ENCODE measurements at regions not wholly inside any gene's neighbourhood (a gene's known extent, or its start where the extent isn't known, plus 50 kb on each side); places are given as distances from the start of the nearest gene placed in this dataset.
A peak's percentile ranks its signal among the peaks of the same experiment; 100 is the strongest.
"Not testable (repeated sequence)": the region's sequence is repeated elsewhere in the genome, so short reads cannot be mapped to it uniquely, and the experiment has no call there.

GRCh38 chr20:30286157-30286556, 971.3 kb upstream of the DEFB115 start:
- Histone ChIP-seq H3K27ac (peak overlapping the region in 1 of 4 donors; percentile 1), H3K36me3 (replicated peaks in 1 of 2; ENCODE audit: insufficient read depth in 1 of 2, low read depth in 2 of 2) (no peaks in the 10 kb centered on the region), H3K9me3 (no peaks in the 10 kb centered on the region), H3K4me1 (peaks cover 15% of the 10 kb centered on the region), H3K4me3 (no peak overlapping the region), H3K27me3 (no peaks in the 10 kb centered on the region)
- 61 to 68% methylated on average over 14 to 15 of the region's 15 CpGs for WGBS, 2 donors
- intact Hi-C loops (cut with DNase I) = no loop called here
- DNase-seq (peak in 3 of 4 donors; percentile 29 to 49 (median 40)), ATAC-seq (no peak)
- TF ChIP-seq CTCF (IDR thresholded peaks at IDR 0.05) = peak in 5 of 7 experiments; percentile 19 to 63 (median 50)
- TF ChIP-seq POLR2A (IDR thresholded peaks at IDR 0.05) = no peak

GRCh38 chr20:30287459-30287858, 970.0 kb upstream of the DEFB115 start:
- H3K9me3 ChIP-seq; H3K27ac ChIP-seq; ATAC-seq; DNase-seq; intact Hi-C loops (cut with DNase I); H3K27me3 ChIP-seq; H3K36me3 ChIP-seq (replicated peaks in 1 of 2; ENCODE audit: insufficient read depth in 1 of 2, low read depth in 2 of 2); H3K4me3 ChIP-seq: not testable (repeated sequence)
- 89 to 94% methylated on average over 12 to 22 of the region's 22 CpGs for WGBS, 2 donors
- H3K4me1 ChIP-seq = peaks cover 19% of the 10 kb centered on the region

- Histone ChIP-seq H3K27me3 (no peaks in the 10 kb centered on the region), H3K36me3 (replicated peaks in 1 of 2; ENCODE audit: insufficient read depth in 1 of 2, low read depth in 2 of 2) (no peaks in the 10 kb centered on the region), H3K27ac (no peak overlapping the region), H3K4me1 (peaks cover 18% of the 10 kb centered on the region), H3K9me3 (no peaks in the 10 kb centered on the region), H3K4me3 (no peak overlapping the region)
- DNase-seq (no peak), ATAC-seq (no peak)
- intact Hi-C loops (cut with DNase I) = no loop called here
- WGBS, 2 donors = 78 to 87% methylated on average over 10 of the region's 10 CpGs
- no peak for TF ChIP-seq CTCF (IDR thresholded peaks at IDR 0.05)
- TF ChIP-seq POLR2A (IDR thresholded peaks at IDR 0.05) = no peak
Measured at GRCh38 chr20:30288346-30288745, 969.1 kb upstream of the DEFB115 start.

GRCh38 chr20:30289049-30289448, 968.4 kb upstream of the DEFB115 start:
- Histone ChIP-seq H3K27ac (peak overlapping the region in 2 of 4 donors; percentile 61 to 72), H3K4me1 (peaks cover 14% of the 10 kb centered on the region)
- H3K36me3 ChIP-seq (replicated peaks in 1 of 2; ENCODE audit: insufficient read depth in 1 of 2, low read depth in 2 of 2); H3K4me3 ChIP-seq; ATAC-seq; intact Hi-C loops (cut with DNase I); H3K9me3 ChIP-seq; DNase-seq; H3K27me3 ChIP-seq: not testable (repeated sequence)
- 19 to 47% methylated on average over 11 of the region's 11 CpGs for WGBS, 2 donors

GRCh38 chr20:30289711-30290141, 967.7 kb upstream of the DEFB115 start:
- H3K4me1 ChIP-seq; H3K27me3 ChIP-seq; H3K36me3 ChIP-seq (replicated peaks in 1 of 2; ENCODE audit: insufficient read depth in 1 of 2, low read depth in 2 of 2); DNase-seq; H3K4me3 ChIP-seq; intact Hi-C loops (cut with DNase I); ATAC-seq; H3K9me3 ChIP-seq: not testable (repeated sequence)
- H3K27ac ChIP-seq = peak overlapping the region in 2 of 4 donors; percentile 61 to 72
- 20 to 58% methylated on average over 25 to 27 of the region's 27 CpGs for WGBS, 2 donors

- TF ChIP-seq CTCF (IDR thresholded peaks at IDR 0.05) = peak in 1 of 7 experiments; percentile 5
- peak overlapping the region in 3 of 4 donors; percentile 5 to 72 (median 61) for H3K27ac ChIP-seq
- intact Hi-C loops (cut with DNase I); H3K27me3 ChIP-seq; H3K36me3 ChIP-seq (replicated peaks in 1 of 2; ENCODE audit: insufficient read depth in 1 of 2, low read depth in 2 of 2); H3K9me3 ChIP-seq; H3K4me1 ChIP-seq; H3K4me3 ChIP-seq: not testable (repeated sequence)
- ATAC-seq = peak; percentile 93
- DNase-seq = peak in 3 of 4 donors; percentile 58 to 78 (median 62)
- WGBS, 2 donors = 2 to 16% methylated on average over 19 to 27 of the region's 27 CpGs
Measured at GRCh38 chr20:30290361-30291063, 967.0 kb upstream of the DEFB115 start.

- DNase-seq; H3K4me1 ChIP-seq; ATAC-seq; H3K27me3 ChIP-seq; H3K9me3 ChIP-seq; H3K4me3 ChIP-seq; intact Hi-C loops (cut with DNase I); H3K36me3 ChIP-seq (replicated peaks in 1 of 2; ENCODE audit: insufficient read depth in 1 of 2, low read depth in 2 of 2): not testable (repeated sequence)
- H3K27ac ChIP-seq = peak overlapping the region in 1 of 4 donors; percentile 72
- 25 to 46% methylated on average over 4 of the region's 4 CpGs for WGBS, 2 donors
Measured at GRCh38 chr20:30291064-30291379, 966.4 kb upstream of the DEFB115 start.

- H3K27ac ChIP-seq; H3K36me3 ChIP-seq (replicated peaks in 1 of 2; ENCODE audit: insufficient read depth in 1 of 2, low read depth in 2 of 2); intact Hi-C loops (cut with DNase I); H3K27me3 ChIP-seq; ATAC-seq; H3K9me3 ChIP-seq; DNase-seq; H3K4me3 ChIP-seq: not testable (repeated sequence)
- 97% methylated on average over 22 of the region's 32 CpGs; no CpG with 5 or more reads in 1 of the 2 donors for WGBS, 2 donors
- peaks cover 16% of the 10 kb centered on the region for H3K4me1 ChIP-seq
Measured at GRCh38 chr20:30291686-30292085, 965.8 kb upstream of the DEFB115 start.

- H3K4me3 ChIP-seq; DNase-seq; H3K27me3 ChIP-seq; ATAC-seq; intact Hi-C loops (cut with DNase I); H3K9me3 ChIP-seq; H3K36me3 ChIP-seq (replicated peaks in 1 of 2; ENCODE audit: insufficient read depth in 1 of 2, low read depth in 2 of 2); H3K27ac ChIP-seq: not testable (repeated sequence)
- peaks cover 48% of the 10 kb centered on the region for H3K4me1 ChIP-seq
- 50 to 70% methylated on average over 1 of the region's 1 CpG for WGBS, 2 donors
Measured at GRCh38 chr20:30295396-30295795, 962.1 kb upstream of the DEFB115 start.
